ENCODE measurements at regions not wholly inside any gene's neighbourhood (a gene's known extent, or its start where the extent isn't known, plus 50 kb on each side); places are given as distances from the start of the nearest gene placed in this dataset.

GRCh38 chr4:100076753-100077152 is 113.5 kb downstream of the DDIT4L start:
- Histone ChIP-seq H3K4me3 (ENCODE audit: control insufficient read depth in 1 of 7, extremely low read depth in 1 of 7, insufficient read depth in 4 of 7, low read depth in 2 of 7, low read length in 6 of 7) (no peak overlapping the region), H3K27ac (ENCODE audit: insufficient read depth in 1 of 2, low read depth in 1 of 2, low read length in 2 of 2, poor library complexity in 1 of 2, severe bottlenecking in 2 of 2) (no peak overlapping the region), H3K27me3 (replicated peaks in 2 of 5; ENCODE audit: control insufficient read depth in 4 of 5, insufficient read depth in 5 of 5, low read length in 4 of 5) (no peaks in the 10 kb centered on the region), H3K4me1 (ENCODE audit: control extremely low read depth in 1 of 4, control insufficient read depth in 4 of 4, insufficient read depth in 4 of 4, low read length in 3 of 4) (no peaks in the 10 kb centered on the region), H3K36me3 (ENCODE audit: control insufficient read depth in 4 of 4, insufficient read depth in 4 of 4, low read length in 3 of 4) (no peaks in the 10 kb centered on the region), H3K9me3 (ENCODE audit: control extremely low read depth in 1 of 5, control insufficient read depth in 4 of 5, insufficient read depth in 2 of 5, low read depth in 1 of 5, low read length in 4 of 5) (no peaks in the 10 kb centered on the region)
- ChIA-PET CTCF (no interaction called here), POLR2A (no interaction called here)
- no peak for DNase-seq

GRCh38 chr4:100075486-100076270 is 114.6 kb downstream of the DDIT4L start:
- Histone ChIP-seq H3K27ac (ENCODE audit: insufficient read depth in 1 of 2, low read depth in 1 of 2, low read length in 2 of 2, poor library complexity in 1 of 2, severe bottlenecking in 2 of 2) (no peak overlapping the region), H3K27me3 (replicated peaks in 2 of 5; ENCODE audit: control insufficient read depth in 4 of 5, insufficient read depth in 5 of 5, low read length in 4 of 5) (no peaks in the 10 kb centered on the region), H3K9me3 (ENCODE audit: control extremely low read depth in 1 of 5, control insufficient read depth in 4 of 5, insufficient read depth in 2 of 5, low read depth in 1 of 5, low read length in 4 of 5) (no peaks in the 10 kb centered on the region), H3K4me1 (ENCODE audit: control extremely low read depth in 1 of 4, control insufficient read depth in 4 of 4, insufficient read depth in 4 of 4, low read length in 3 of 4) (no peaks in the 10 kb centered on the region), H3K4me3 (ENCODE audit: control insufficient read depth in 1 of 7, extremely low read depth in 1 of 7, insufficient read depth in 4 of 7, low read depth in 2 of 7, low read length in 6 of 7) (no peak overlapping the region), H3K36me3 (ENCODE audit: control insufficient read depth in 4 of 4, insufficient read depth in 4 of 4, low read length in 3 of 4) (no peaks in the 10 kb centered on the region)
- DNase-seq: no peak
- WGBS (ENCODE audit: insufficient coverage): 100% methylated on average over 1 of the region's 2 CpGs
- POLR2A ChIA-PET: no interaction called here
- CTCF ChIA-PET: interaction anchor here (0.9 kb wide), 1 partner anchor 23 kb away, joined by 3 read pairs; no protein-coding TSS in a partner anchor

GRCh38 chr4:100075056-100075455 is 115.2 kb downstream of the DDIT4L start:
- Histone ChIP-seq H3K27me3 (replicated peaks in 2 of 5; ENCODE audit: control insufficient read depth in 4 of 5, insufficient read depth in 5 of 5, low read length in 4 of 5) (no peaks in the 10 kb centered on the region), H3K36me3 (ENCODE audit: control insufficient read depth in 4 of 4, insufficient read depth in 4 of 4, low read length in 3 of 4) (no peaks in the 10 kb centered on the region), H3K4me3 (ENCODE audit: control insufficient read depth in 1 of 7, extremely low read depth in 1 of 7, insufficient read depth in 4 of 7, low read depth in 2 of 7, low read length in 6 of 7) (no peak overlapping the region), H3K4me1 (ENCODE audit: control extremely low read depth in 1 of 4, control insufficient read depth in 4 of 4, insufficient read depth in 4 of 4, low read length in 3 of 4) (no peaks in the 10 kb centered on the region), H3K27ac (ENCODE audit: insufficient read depth in 1 of 2, low read depth in 1 of 2, low read length in 2 of 2, poor library complexity in 1 of 2, severe bottlenecking in 2 of 2) (no peak overlapping the region), H3K9me3 (ENCODE audit: control extremely low read depth in 1 of 5, control insufficient read depth in 4 of 5, insufficient read depth in 2 of 5, low read depth in 1 of 5, low read length in 4 of 5) (no peaks in the 10 kb centered on the region)
- POLR2A ChIA-PET: no interaction called here
- DNase-seq: no peak
- CTCF ChIA-PET: no interaction called here

- 94% methylated on average over 3 of the region's 3 CpGs for whole genome bisulfite sequencing (ENCODE audit: insufficient coverage)
- H3K9me3 ChIP-seq (ENCODE audit: control extremely low read depth in 1 of 5, control insufficient read depth in 4 of 5, insufficient read depth in 2 of 5, low read depth in 1 of 5, low read length in 4 of 5): no peaks in the 10 kb centered on the region
- no peaks in the 10 kb centered on the region for H3K27me3 ChIP-seq (replicated peaks in 2 of 5; ENCODE audit: control insufficient read depth in 4 of 5, insufficient read depth in 5 of 5, low read length in 4 of 5)
- H3K4me3 ChIP-seq (ENCODE audit: control insufficient read depth in 1 of 7, extremely low read depth in 1 of 7, insufficient read depth in 4 of 7, low read depth in 2 of 7, low read length in 6 of 7): no peak overlapping the region
- no peaks in the 10 kb centered on the region for H3K4me1 ChIP-seq (ENCODE audit: control extremely low read depth in 1 of 4, control insufficient read depth in 4 of 4, insufficient read depth in 4 of 4, low read length in 3 of 4)
- ChIA-PET CTCF (no interaction called here), POLR2A (no interaction called here)
- H3K36me3 ChIP-seq (ENCODE audit: control insufficient read depth in 4 of 4, insufficient read depth in 4 of 4, low read length in 3 of 4): no peaks in the 10 kb centered on the region
- DNase-seq: no peak
- H3K27ac ChIP-seq (ENCODE audit: insufficient read depth in 1 of 2, low read depth in 1 of 2, low read length in 2 of 2, poor library complexity in 1 of 2, severe bottlenecking in 2 of 2): no peak overlapping the region
Observed at GRCh38 chr4:100071506-100071905, 118.8 kb downstream of the DDIT4L start.

- Histone ChIP-seq H3K4me1 (ENCODE audit: control extremely low read depth in 1 of 4, control insufficient read depth in 4 of 4, insufficient read depth in 4 of 4, low read length in 3 of 4) (no peaks in the 10 kb centered on the region), H3K4me3 (ENCODE audit: control insufficient read depth in 1 of 7, extremely low read depth in 1 of 7, insufficient read depth in 4 of 7, low read depth in 2 of 7, low read length in 6 of 7) (no peak overlapping the region), H3K27me3 (replicated peaks in 2 of 5; ENCODE audit: control insufficient read depth in 4 of 5, insufficient read depth in 5 of 5, low read length in 4 of 5) (no peaks in the 10 kb centered on the region), H3K27ac (ENCODE audit: insufficient read depth in 1 of 2, low read depth in 1 of 2, low read length in 2 of 2, poor library complexity in 1 of 2, severe bottlenecking in 2 of 2) (no peak overlapping the region), H3K36me3 (ENCODE audit: control insufficient read depth in 4 of 4, insufficient read depth in 4 of 4, low read length in 3 of 4) (no peaks in the 10 kb centered on the region), H3K9me3 (ENCODE audit: control extremely low read depth in 1 of 5, control insufficient read depth in 4 of 5, insufficient read depth in 2 of 5, low read depth in 1 of 5, low read length in 4 of 5) (no peaks in the 10 kb centered on the region)
- POLR2A ChIA-PET: no interaction called here
- CTCF ChIA-PET: no interaction called here
- no CpG with 5 or more reads among the region's 4 CpGs for WGBS (ENCODE audit: insufficient coverage)
- no peak for DNase-seq
Observed at GRCh38 chr4:100070868-100071267, 119.4 kb downstream of the DDIT4L start.

GRCh38 chr4:100069207-100069606 is 119.1 kb upstream of the H2AZ1 start:
- ChIA-PET CTCF (interaction anchor here (1.6 kb wide), 1 partner anchor 23 kb away, joined by 6 read pairs; no protein-coding TSS in a partner anchor), POLR2A (no interaction called here)
- Histone ChIP-seq H3K27me3 (replicated peaks in 2 of 5; ENCODE audit: control insufficient read depth in 4 of 5, insufficient read depth in 5 of 5, low read length in 4 of 5) (no peaks in the 10 kb centered on the region), H3K4me1 (ENCODE audit: control extremely low read depth in 1 of 4, control insufficient read depth in 4 of 4, insufficient read depth in 4 of 4, low read length in 3 of 4) (no peaks in the 10 kb centered on the region), H3K9me3 (ENCODE audit: control extremely low read depth in 1 of 5, control insufficient read depth in 4 of 5, insufficient read depth in 2 of 5, low read depth in 1 of 5, low read length in 4 of 5) (no peaks in the 10 kb centered on the region), H3K27ac (ENCODE audit: insufficient read depth in 1 of 2, low read depth in 1 of 2, low read length in 2 of 2, poor library complexity in 1 of 2, severe bottlenecking in 2 of 2) (no peak overlapping the region), H3K4me3 (ENCODE audit: control insufficient read depth in 1 of 7, extremely low read depth in 1 of 7, insufficient read depth in 4 of 7, low read depth in 2 of 7, low read length in 6 of 7) (no peak overlapping the region), H3K36me3 (ENCODE audit: control insufficient read depth in 4 of 4, insufficient read depth in 4 of 4, low read length in 3 of 4) (no peaks in the 10 kb centered on the region)
- WGBS (ENCODE audit: insufficient coverage): 83% methylated on average over 3 of the region's 6 CpGs
- no peak for DNase-seq

- Histone ChIP-seq H3K9me3 (ENCODE audit: control extremely low read depth in 1 of 5, control insufficient read depth in 4 of 5, insufficient read depth in 2 of 5, low read depth in 1 of 5, low read length in 4 of 5) (no peaks in the 10 kb centered on the region), H3K27me3 (replicated peaks in 2 of 5; ENCODE audit: control insufficient read depth in 4 of 5, insufficient read depth in 5 of 5, low read length in 4 of 5) (no peaks in the 10 kb centered on the region), H3K4me1 (ENCODE audit: control extremely low read depth in 1 of 4, control insufficient read depth in 4 of 4, insufficient read depth in 4 of 4, low read length in 3 of 4) (no peaks in the 10 kb centered on the region), H3K4me3 (ENCODE audit: control insufficient read depth in 1 of 7, extremely low read depth in 1 of 7, insufficient read depth in 4 of 7, low read depth in 2 of 7, low read length in 6 of 7) (no peak overlapping the region), H3K36me3 (ENCODE audit: control insufficient read depth in 4 of 4, insufficient read depth in 4 of 4, low read length in 3 of 4) (no peaks in the 10 kb centered on the region), H3K27ac (ENCODE audit: insufficient read depth in 1 of 2, low read depth in 1 of 2, low read length in 2 of 2, poor library complexity in 1 of 2, severe bottlenecking in 2 of 2) (no peak overlapping the region)
- DNase-seq: no peak
- ChIA-PET POLR2A (no interaction called here), CTCF (no interaction called here)
- 88% methylated on average over 8 of the region's 12 CpGs for WGBS (ENCODE audit: insufficient coverage)
Observed at GRCh38 chr4:100067255-100067654, 117.2 kb upstream of the H2AZ1 start.
